ENCODE measurements at regions not wholly inside any gene's neighbourhood (a gene's known extent, or its start where the extent isn't known, plus 50 kb on each side); places are given as distances from the start of the nearest gene placed in this dataset.

- TF ChIP-seq POLR2A (IDR thresholded peaks at IDR 0.05; ENCODE audit: extremely low read depth, insufficient read length) = no peak
- TF ChIP-seq, protein P1, sequence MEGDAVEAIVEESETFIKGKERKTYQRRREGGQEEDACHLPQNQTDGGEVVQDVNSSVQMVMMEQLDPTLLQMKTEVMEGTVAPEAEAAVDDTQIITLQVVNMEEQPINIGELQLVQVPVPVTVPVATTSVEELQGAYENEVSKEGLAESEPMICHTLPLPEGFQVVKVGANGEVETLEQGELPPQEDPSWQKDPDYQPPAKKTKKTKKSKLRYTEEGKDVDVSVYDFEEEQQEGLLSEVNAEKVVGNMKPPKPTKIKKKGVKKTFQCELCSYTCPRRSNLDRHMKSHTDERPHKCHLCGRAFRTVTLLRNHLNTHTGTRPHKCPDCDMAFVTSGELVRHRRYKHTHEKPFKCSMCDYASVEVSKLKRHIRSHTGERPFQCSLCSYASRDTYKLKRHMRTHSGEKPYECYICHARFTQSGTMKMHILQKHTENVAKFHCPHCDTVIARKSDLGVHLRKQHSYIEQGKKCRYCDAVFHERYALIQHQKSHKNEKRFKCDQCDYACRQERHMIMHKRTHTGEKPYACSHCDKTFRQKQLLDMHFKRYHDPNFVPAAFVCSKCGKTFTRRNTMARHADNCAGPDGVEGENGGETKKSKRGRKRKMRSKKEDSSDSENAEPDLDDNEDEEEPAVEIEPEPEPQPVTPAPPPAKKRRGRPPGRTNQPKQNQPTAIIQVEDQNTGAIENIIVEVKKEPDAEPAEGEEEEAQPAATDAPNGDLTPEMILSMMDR (IDR thresholded peaks at IDR 0.05; ENCODE audit: low read depth, low read length) = no peak
- no peak for TF ChIP-seq MYC (IDR thresholded peaks at IDR 0.05; ENCODE audit: low read depth, low read length)
Measured at GRCh38 chr5:165187815-165188214, 1682.4 kb downstream of the MAT2B start.

Measured in NB4 (cell line).